ENCODE measurements at regions not wholly inside any gene's neighbourhood (a gene's known extent, or its start where the extent isn't known, plus 50 kb on each side); places are given as distances from the start of the nearest gene placed in this dataset.
A peak's percentile ranks its signal among the peaks of the same experiment; 100 is the strongest.

DNA sequence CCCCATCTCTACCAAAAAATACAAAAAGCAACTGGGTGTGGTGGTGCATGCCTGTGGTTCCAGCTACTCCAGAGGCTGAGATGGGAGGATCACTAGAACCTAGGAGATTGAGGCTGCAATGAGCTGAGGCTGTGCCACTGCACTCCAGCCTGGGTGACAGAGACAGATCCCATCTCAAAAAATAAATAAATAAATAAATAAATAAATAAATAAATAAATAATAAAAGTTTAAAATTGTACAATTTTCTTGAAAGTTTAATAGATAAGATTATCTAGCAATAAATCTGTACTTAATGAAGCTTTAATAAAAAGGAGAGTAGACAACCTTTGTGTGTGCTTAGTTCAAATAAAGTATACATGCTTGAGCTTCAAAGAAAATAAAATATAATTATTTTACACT lies 310.0 kb upstream of the LRIG3 start:
- no peak for DNase-seq (ENCODE audit: low read depth)

DNA sequence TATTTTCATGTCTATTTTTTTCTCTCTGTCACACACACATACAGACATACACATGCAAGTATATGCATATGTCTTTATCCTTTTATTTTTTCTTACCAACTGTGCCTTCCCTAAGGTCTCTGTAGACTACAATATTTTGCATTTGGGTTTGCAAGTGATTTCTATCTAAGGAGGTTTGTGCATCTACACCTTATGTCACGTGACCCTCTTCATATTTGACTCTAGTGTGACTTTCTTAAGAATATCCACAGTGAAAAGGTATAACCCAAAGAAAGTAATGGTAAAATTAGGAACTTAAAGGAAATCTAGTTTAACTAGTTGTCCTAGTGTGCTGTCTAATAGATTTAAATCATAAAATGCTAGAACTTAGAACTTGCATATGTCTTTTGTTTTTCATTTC lies 298.8 kb upstream of the LRIG3 start:
- no peak for DNase-seq (ENCODE audit: low read depth)

GRCh38 chr12:59196989-59197388 lies 276.7 kb upstream of the LRIG3 start:
- DNase-seq (ENCODE audit: low read depth) = no peak

- no peak for DNase-seq (ENCODE audit: low read depth)
These were observed 274.5 kb upstream of the LRIG3 start for GRCh38 chr12:59194794-59195193.

DNA sequence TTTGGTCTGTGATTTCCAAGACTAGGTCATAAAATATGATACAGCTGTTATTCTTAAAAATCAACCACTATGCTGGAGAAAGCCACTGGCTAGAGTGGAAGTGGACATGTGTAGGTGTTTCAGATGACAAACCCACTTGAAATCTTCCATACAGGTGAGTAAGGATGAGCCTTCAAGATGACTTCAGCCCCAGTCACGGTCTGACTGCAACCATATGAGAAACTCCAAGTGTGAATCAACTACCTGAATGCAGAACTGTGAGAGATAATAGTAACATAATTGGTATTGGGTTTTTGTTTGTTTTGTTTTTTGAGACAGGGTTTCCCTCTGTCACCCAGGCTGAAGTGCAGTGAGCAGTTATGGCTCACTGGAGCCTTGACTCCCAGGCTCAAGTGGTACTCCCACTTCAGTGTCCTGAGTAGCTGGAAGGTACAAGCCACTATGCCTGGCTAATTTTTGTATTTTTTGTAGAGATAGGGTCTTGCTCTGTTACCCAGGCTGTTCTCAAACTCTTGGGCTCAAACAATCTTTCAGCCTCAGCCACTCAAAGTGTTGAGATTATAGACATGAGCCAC lies 273.3 kb upstream of the LRIG3 start:
- no peak for DNase-seq (ENCODE audit: low read depth)

DNA sequence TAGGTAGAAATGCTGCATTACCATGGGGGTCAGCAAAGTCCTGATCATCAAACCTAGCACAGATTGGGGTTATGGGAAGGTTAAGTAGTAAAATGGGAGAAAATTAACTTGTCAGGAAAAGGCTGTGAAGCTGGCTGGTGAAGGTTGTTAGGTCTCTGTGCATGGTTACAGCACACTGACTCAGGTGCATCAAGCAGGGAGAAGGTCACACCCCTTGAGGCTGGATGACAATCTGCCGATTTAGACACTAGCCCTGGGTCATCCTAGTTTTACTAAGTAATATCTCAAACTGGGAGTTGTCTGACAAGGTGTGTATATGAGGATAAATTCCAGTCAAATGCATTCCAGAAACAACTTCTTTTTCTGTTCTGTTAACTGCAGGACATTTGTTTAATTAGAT lies 271.1 kb upstream of the LRIG3 start:
- DNase-seq (ENCODE audit: low read depth) = no peak

DNA sequence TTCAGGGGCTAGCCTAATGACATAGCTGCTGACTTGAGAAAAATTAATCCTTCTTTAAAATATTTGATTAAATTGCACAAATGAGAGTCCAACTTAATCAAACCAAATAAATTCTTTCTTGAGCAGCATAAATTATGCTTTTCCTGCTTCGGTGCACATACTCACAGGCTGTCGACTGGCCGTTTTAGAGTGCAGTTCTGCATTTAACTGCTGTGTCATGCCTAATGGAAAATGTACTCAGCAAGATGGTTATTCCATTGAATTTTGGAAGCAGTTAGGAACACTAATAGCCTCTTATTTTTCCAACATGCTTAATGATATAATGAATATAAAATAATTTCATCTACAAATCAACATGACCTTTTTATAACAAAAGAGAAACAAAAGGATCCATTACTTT lies 266.1 kb upstream of the LRIG3 start:
- DNase-seq (ENCODE audit: low read depth) = no peak

GRCh38 chr12:59185295-59185694 lies 265.0 kb upstream of the LRIG3 start:
- DNase-seq (ENCODE audit: low read depth) = no peak

DNA sequence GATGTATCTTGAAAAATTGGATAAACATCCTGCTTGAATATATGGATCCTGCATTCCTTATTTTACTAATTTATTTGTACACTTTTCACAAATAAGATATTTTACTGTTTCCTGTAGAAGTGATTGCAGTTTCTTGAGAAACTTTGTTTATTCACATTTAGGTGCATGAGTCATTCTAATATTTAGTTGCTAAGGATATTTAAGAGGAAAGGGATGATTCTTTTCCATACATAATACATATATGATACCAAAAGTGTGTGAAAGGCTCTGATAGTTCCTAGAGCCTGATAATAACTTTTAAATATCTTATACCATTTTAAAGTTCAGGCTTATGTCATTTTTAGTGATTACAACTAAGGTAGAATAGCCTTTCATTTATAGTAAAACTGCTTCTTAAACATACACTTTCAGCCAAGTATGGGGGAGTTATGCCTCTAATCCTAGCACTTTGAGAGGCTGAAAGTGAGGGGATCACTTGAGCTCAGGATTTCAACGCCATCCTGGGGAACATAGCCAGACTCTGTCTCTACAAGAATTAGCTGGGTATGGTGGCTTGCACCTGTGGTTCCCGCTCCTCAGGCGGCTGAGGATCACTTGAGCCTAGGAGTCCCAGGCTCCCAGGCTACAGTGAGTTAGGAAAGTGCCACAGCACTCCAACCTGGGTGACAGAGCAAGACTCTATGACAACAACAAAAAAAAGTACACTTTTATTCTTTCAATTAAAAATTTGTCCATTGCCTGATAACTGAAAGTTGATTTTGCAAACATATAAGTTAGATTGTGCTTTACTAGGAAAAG lies 262.6 kb upstream of the LRIG3 start:
- no peak for DNase-seq (ENCODE audit: low read depth)

- DNase-seq (ENCODE audit: low read depth) = no peak
These were observed 261.9 kb upstream of the LRIG3 start for GRCh38 chr12:59182191-59182590.

GRCh38 chr12:59181196-59181777 lies 261.0 kb upstream of the LRIG3 start:
- no peak for DNase-seq (ENCODE audit: low read depth)

DNA sequence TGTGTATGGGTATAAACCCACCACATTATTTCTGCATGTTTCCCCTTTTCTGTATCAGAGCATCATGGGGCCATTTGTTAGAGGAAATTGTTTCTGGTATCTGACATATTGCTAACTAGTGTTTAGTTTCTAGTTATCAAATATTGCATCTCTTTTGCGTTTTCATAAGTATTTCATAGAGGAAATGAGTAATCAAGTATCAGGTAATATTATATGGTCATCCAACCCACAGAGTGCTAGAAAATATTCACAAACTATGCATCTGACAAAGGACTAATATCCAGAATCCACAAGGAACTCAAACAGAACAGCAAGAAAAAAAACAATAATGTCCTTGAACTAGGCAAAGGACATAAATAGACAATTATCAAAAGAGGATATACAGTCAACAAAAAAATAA lies 258.9 kb upstream of the LRIG3 start:
- DNase-seq (ENCODE audit: low read depth) = no peak

DNA sequence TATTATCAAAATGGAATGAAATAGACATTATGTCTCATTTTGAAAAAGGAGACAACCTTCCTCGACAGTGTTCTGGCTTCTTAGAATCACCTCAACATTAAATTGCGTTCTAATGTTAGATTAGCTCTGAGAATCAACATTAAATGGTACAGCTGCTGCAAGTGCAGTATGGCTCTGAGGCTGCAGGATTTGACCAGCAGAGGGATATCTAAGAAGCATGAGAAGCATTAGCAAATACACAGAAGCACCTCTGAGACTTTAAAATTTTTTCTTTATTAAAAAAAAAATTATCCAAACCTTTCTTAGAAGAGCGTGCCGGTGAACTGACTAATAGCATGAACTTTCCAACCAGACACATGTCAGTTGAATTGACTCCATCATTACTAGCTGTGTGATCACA lies 253.4 kb upstream of the LRIG3 start:
- DNase-seq (ENCODE audit: low read depth) = no peak

DNA sequence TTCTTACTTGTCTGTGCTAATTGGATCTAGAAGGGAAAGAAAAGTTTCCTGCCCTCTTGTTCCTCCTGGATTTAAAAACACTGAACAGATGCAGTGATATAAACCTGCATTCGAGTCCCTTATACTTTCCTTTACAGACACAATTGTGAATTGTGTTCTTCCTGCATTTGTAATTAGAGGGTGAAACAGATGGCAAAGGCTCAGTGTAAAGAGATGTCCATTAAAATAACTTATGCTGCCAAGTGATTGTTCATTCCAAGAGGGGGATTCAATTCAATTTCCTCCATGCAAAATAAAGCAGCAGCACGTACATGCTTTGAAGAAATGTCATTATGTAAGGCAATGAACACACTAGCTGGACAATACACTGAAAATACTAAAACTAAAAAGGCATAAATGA lies 248.3 kb upstream of the LRIG3 start:
- no peak for DNase-seq (ENCODE audit: low read depth)

DNA sequence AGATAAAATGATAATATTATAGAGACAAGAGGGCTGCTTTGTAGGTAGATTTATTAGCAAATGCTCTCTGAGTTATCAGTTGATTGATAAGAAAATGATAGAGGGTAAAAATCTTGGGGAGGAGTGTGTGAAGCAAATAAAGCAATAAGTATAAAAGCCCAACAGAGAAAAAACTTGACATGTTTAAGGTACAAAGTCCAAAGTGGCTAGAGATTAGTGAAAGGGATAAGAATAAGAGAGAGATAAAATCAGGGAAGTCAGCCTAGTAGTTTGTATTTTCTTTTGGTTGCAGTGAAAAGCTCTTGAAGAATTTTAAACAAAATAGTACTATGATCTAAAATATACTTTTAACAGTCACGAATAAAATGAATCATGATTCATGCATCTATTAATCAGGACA lies 246.2 kb upstream of the LRIG3 start:
- no peak for DNase-seq (ENCODE audit: low read depth)

DNA sequence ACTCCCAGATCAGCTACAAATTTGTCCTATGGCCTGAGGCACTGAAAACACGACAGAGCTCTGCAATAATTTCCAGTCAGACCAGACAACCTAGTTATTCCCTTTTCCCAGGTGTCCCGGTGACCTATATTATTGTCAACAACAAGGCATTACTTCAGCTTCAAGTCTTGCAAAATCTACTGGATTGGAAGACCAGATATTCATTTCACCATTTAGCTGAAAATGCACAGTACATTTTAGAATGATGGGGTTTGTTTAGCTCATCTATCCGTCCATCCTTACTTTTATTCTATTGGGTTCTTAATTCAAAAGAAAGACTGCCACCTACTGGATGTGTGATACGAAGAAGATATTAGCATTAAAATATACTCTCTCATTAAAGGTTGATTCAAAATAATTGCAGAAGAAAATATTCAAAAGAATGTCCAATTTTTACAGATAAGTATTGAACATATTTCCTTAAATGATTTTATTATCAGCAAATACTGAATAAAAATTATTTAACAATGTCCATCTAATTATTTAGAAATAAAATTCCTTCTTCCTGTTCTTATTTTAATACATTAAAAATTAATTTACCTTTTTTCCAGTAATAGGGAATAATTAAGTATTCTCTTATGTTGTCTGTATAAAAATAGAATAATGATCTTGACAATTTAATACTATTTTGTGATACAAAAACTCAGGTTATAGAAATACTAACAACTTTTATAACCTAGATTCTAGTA lies 244.9 kb upstream of the LRIG3 start:
- no peak for DNase-seq (ENCODE audit: low read depth)

DNA sequence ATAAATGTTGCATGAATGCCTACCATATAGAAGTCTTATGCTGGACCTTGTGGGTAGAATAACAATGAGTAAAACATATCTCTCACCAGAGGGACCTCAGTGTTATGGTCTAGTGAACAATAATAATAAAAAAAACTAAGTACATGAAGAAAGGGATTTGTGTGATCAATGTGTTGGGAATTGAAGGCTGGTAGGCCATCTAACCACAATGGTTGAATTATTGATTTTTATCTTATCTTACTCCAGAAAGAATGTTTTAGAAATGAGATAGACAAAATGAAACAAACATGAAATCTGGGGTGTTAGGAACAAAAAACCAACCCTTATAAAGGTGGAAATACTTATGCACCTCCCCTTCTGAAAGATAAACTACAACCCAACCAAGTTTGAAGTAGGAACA lies 243.9 kb upstream of the LRIG3 start:
- DNase-seq (ENCODE audit: low read depth) = no peak

DNA sequence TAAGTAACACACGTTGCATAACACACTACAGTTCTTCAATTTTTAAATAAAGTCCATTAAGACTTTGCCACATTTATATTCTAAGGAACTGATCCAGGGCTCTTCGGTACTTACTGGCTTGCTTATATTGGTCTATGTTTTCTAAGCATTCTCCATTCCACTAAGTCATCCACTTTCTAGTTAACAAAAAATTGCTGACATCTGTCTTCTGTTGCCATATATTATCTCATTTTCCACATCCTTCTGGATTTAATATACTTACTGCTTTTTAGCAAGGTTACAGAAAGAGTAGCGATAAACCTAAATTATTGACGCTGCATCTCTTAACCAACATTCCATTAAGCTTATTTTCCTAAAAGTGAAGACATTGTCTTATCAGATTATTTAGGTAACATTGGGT lies 238.4 kb upstream of the LRIG3 start:
- DNase-seq (ENCODE audit: low read depth) = no peak

DNA sequence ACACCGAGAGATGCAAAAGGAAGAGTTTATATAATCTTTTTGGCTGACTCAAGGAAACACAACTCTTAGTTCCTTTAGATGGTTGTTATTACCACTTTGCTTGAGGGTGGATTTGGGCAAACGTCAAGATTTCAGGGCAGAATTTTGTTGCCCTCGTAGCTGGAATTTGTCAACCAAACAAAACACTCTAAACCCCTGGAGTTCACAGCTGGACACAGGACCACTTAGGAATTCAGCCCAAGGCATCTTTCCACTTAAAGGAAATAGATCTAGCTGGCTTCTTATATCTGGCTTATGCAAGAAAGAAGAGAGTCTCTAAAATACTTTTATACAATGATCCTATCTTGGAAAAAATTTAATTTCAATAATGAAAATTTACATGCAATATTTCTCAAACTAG lies 237.8 kb upstream of the LRIG3 start:
- no peak for DNase-seq (ENCODE audit: low read depth)

GRCh38 chr12:59155448-59155847 lies 235.1 kb upstream of the LRIG3 start:
- DNase-seq (ENCODE audit: low read depth) = no peak

- no peak for DNase-seq (ENCODE audit: low read depth)
These were observed 230.9 kb upstream of the LRIG3 start for GRCh38 chr12:59151243-59151642.

DNA sequence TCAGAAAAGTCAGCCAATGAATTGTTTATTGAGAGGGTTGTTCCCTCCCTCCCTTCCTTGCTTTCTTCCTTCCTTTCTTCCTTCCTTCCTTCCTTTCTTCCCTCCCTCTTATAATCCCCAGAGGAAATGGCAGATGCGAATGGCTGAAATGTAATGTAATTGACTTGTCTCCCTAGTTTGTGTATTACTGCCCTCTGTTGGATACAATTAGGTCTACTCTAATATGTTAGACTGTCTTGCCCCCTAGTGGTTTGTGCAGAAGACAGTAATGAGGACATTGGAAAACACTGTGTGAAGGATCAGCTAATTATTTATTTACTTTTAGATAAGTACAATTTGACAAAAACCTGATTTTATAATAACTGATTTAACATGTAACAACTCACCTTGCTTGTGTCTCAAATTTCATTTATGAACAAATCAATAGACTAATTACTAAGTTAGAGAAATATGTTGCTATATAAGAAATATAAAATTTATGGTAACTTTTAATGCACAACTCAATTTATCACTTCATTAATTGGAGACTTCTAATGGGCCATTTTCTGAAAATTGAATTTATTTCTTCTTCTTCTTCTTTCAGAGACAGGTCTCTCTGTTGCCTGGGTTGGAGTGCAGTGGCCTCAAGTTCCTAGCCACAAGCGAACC lies 229.8 kb upstream of the LRIG3 start:
- peak; percentile 50 for DNase-seq (ENCODE audit: low read depth)

GRCh38 chr12:59147791-59148190 lies 227.5 kb upstream of the LRIG3 start:
- no peak for DNase-seq (ENCODE audit: low read depth)

All from GM04503 (cell line).